PC-3 (cell line): ENCODE measurements at regions not wholly inside any gene's neighbourhood (a gene's known extent, or its start where the extent isn't known, plus 50 kb on each side); places are given as distances from the start of the nearest gene placed in this dataset.

Experiments used
- ATAC-seq: fragments of 200-7000 bp; cut with Tn5 transposase; 2 replicates; pipeline ENCODE4 v1.9.1; 2020; ENCODE audit warnings: mild to moderate bottlenecking, moderate library complexity
- BruUV-seq: library from RNA; stranded (reverse); fragments of 400-500 nt; replicated peaks from 2 replicates; lab custom pipeline; 2021; lab: Mats Ljungman, UMichigan
- CTCF ChIA-PET: fragments of 300-600 bp; sonication (Branson Sonifier 250); formaldehyde crosslinking; loops from one replicate; lab custom pipeline; 2022; ENCODE audit warnings: antibody characterized with exemption; lab: Charles Lee
- POLR2A ChIA-PET: fragments of 300-600 bp; sonication (Branson Sonifier 250); formaldehyde crosslinking; loops from one replicate; lab custom pipeline; 2022; ENCODE audit warnings: antibody characterized with exemption; ENCODE audit not compliant: unreplicated experiment; lab: Charles Lee
- DNase-seq: peaks from one replicate; pipeline ENCODE4 v3.0.0-alpha.2; 2015
- H2AFZ ChIP-seq: fragments of 300-600 bp; sonication (generic); 2 replicates; pipeline ENCODE4 v1.6.0; 2016; ENCODE audit warnings: antibody characterized with exemption, low read length
- H3F3A ChIP-seq: fragments of 300-600 bp; sonication (generic); one replicate; pipeline ENCODE4 v1.6.0; 2017; ENCODE audit warnings: antibody characterized with exemption, low read length, control low read depth, mild to moderate bottlenecking; ENCODE audit not compliant: unreplicated experiment
- H3K27ac ChIP-seq: fragments of 300-600 bp; sonication (generic); 2 replicates; pipeline ENCODE4 v1.5.1; 2016; ENCODE audit warnings: mild to moderate bottlenecking, low read length
- H3K27me3 ChIP-seq: fragments of 300-600 bp; sonication (generic); 2 replicates; pipeline ENCODE4 v1.6.1; 2016; ENCODE audit warnings: low read length, mixed read lengths
- H3K36me3 ChIP-seq: fragments of 300-600 bp; sonication (generic); 2 replicates; pipeline ENCODE4 v1.6.1; 2016; ENCODE audit warnings: low read depth, mixed run types, low read length, mixed read lengths
- H3K4me1 ChIP-seq: fragments of 300-600 bp; sonication (generic); 2 replicates; pipeline ENCODE4 v1.5.1; 2016; ENCODE audit warnings: low read length; ENCODE audit not compliant: insufficient read depth
- H3K4me2 ChIP-seq: fragments of 300-600 bp; sonication (generic); 2 replicates; pipeline ENCODE4 v1.6.0; 2016; ENCODE audit warnings: low read length
- H3K4me3 ChIP-seq: fragments of 300-600 bp; sonication (generic); 2 replicates; pipeline ENCODE4 v1.5.1; 2016; ENCODE audit warnings: mild to moderate bottlenecking, low read length, mixed read lengths
- H3K79me2 ChIP-seq: fragments of 300-600 bp; sonication (generic); 2 replicates; pipeline ENCODE4 v1.6.1; 2017; ENCODE audit warnings: low read length, mixed read lengths
- H3K9ac ChIP-seq: fragments of 300-600 bp; sonication (generic); 2 replicates; pipeline ENCODE4 v1.6.0; 2016; ENCODE audit warnings: mild to moderate bottlenecking, low read length
- H3K9me2 ChIP-seq: fragments of 300-600 bp; sonication (generic); replicated peaks from 2 replicates; pipeline ENCODE4 v1.6.1; 2016; ENCODE audit warnings: mixed run types, low read length, mixed read lengths
- H3K9me3 ChIP-seq: fragments of 300-600 bp; sonication (generic); 2 replicates; pipeline ENCODE4 v1.6.1; 2016; ENCODE audit warnings: low read length, mixed read lengths
- H4K20me1 ChIP-seq: fragments of 300-600 bp; sonication (generic); 2 replicates; pipeline ENCODE4 v1.6.1; 2016; ENCODE audit warnings: low read length, mixed read lengths
- CTCF ChIP-seq: fragments of 300-600 bp; sonication (generic); conservative IDR thresholded peaks from 2 replicates; pipeline ENCODE4 v1.5.1; 2017; ENCODE audit warnings: antibody characterized with exemption, low read depth, mild to moderate bottlenecking, low read length
- EZH2 ChIP-seq: fragments of 300-600 bp; sonication (generic); IDR thresholded peaks from one replicate; pipeline ENCODE4 v1.6.1; 2017; ENCODE audit warnings: antibody characterized with exemption, mild to moderate bottlenecking, low read length; ENCODE audit not compliant: unreplicated experiment
- EZH2phosphoT487 ChIP-seq: fragments of 300-600 bp; sonication (generic); IDR thresholded peaks from 2 replicates; pipeline ENCODE4 v1.6.1; 2018; ENCODE audit warnings: mild to moderate bottlenecking, antibody characterized with exemption, low read length, borderline replicate concordance
- intact Hi-C: fragments of 100-400 bp; cut with micrococcal nuclease; formaldehyde crosslinking; loops from 2 replicates; pipeline ENCODE4 v1.9.0; 2023

DNA sequence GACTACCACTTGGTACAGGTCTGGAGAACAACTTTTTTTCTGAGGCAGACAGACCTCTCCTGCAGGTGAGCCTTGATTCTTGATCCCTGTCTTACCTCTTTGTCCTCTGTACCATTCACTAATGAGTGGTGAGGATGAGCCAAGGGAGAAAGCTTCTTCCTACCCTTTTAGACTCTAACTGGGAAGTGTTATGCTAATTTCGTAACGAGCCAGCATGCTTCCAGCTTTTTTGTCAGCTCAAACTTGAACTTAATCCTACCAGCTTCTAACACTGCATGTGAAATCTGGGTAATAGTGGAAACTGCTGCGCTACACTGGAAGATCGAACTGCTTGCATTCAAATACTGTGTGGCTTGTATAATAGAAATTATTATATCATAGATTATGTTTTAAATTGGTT is 87.0 kb downstream of the NEUROD6 start:
- Histone ChIP-seq H3K4me2 (no peak overlapping the region), H3K9me2 (no peaks in the 10 kb centered on the region), H3K9me3 (no peaks in the 10 kb centered on the region), H4K20me1 (no peaks in the 10 kb centered on the region), H3K9ac (no peak overlapping the region), H3K27ac (no peak overlapping the region), H3K36me3 (no peaks in the 10 kb centered on the region), H3K4me3 (no peak overlapping the region), H3K4me1 (no peaks in the 10 kb centered on the region), H2AFZ (no peak overlapping the region), H3F3A (no peaks in the 10 kb centered on the region), H3K79me2 (no peaks in the 10 kb centered on the region), H3K27me3 (peaks cover 84% of the 10 kb centered on the region)
- DNase-seq (no peak), ATAC-seq (no peak)
- TF ChIP-seq EZH2phosphoT487 (no peak), EZH2 (no peak), CTCF (no peak)
- CTCF ChIA-PET = no interaction called here
- intact Hi-C loops = no loop called here
- BruUV-seq = no TSS peak
- POLR2A ChIA-PET = no interaction called here

GRCh38 chr7:31251441-31251840 is 89.1 kb downstream of the NEUROD6 start:
- Histone ChIP-seq H4K20me1 (no peaks in the 10 kb centered on the region), H3K9ac (no peak overlapping the region), H2AFZ (no peak overlapping the region), H3F3A (no peaks in the 10 kb centered on the region), H3K4me2 (no peak overlapping the region), H3K9me2 (no peaks in the 10 kb centered on the region), H3K27me3 (peaks cover 85% of the 10 kb centered on the region), H3K9me3 (no peaks in the 10 kb centered on the region), H3K4me3 (no peak overlapping the region), H3K79me2 (no peaks in the 10 kb centered on the region), H3K36me3 (no peaks in the 10 kb centered on the region), H3K27ac (no peak overlapping the region), H3K4me1 (no peaks in the 10 kb centered on the region)
- CTCF ChIA-PET = interaction anchor here (0.5 to 1.2 kb wide), 2 partner anchors 117 to 239 kb away, joined by 3 read pairs; no protein-coding TSS in a partner anchor
- peak; percentile 34 for DNase-seq
- TF ChIP-seq EZH2phosphoT487 (no peak), EZH2 (no peak), CTCF (no peak)
- intact Hi-C loops = no loop called here
- ATAC-seq = peak; percentile 22; the same call in 1 of the 2 replicates
- BruUV-seq = no TSS peak
- POLR2A ChIA-PET = no interaction called here

- intact Hi-C loops = no loop called here
- Histone ChIP-seq H2AFZ (no peak overlapping the region), H3K36me3 (no peaks in the 10 kb centered on the region), H3F3A (no peaks in the 10 kb centered on the region), H3K4me1 (no peaks in the 10 kb centered on the region), H3K9me3 (no peaks in the 10 kb centered on the region), H4K20me1 (no peaks in the 10 kb centered on the region), H3K4me3 (no peak overlapping the region), H3K9ac (no peak overlapping the region), H3K4me2 (no peak overlapping the region), H3K9me2 (no peaks in the 10 kb centered on the region), H3K79me2 (no peaks in the 10 kb centered on the region), H3K27ac (no peak overlapping the region), H3K27me3 (peaks cover 92% of the 10 kb centered on the region)
- POLR2A ChIA-PET = no interaction called here
- no peak for TF ChIP-seq EZH2phosphoT487
- DNase-seq (no peak), ATAC-seq (no peak)
- no TSS peak for BruUV-seq
- CTCF ChIA-PET = no interaction called here
Observed at GRCh38 chr7:31249671-31250070, 90.9 kb downstream of the NEUROD6 start.
